PC-9 (cell line): ENCODE measurements at regions not wholly inside any gene's neighbourhood (a gene's known extent, or its start where the extent isn't known, plus 50 kb on each side); places are given as distances from the start of the nearest gene placed in this dataset.
"Not testable (repeated sequence)": the region's sequence is repeated elsewhere in the genome, so short reads cannot be mapped to it uniquely, and the experiment has no call there.

Experiments
- BruUV-seq: library from RNA; stranded (reverse); fragments of 400-500 nt; replicated peaks from 2 replicates; lab custom pipeline; 2021; lab: Mats Ljungman, UMichigan
- CTCF ChIA-PET: fragments of 300-600 bp; sonication (Branson Sonifier 250); formaldehyde crosslinking; loops from one replicate; lab custom pipeline; 2022; ENCODE audit warnings: antibody characterized with exemption; lab: Charles Lee
- POLR2A ChIA-PET: fragments of 300-600 bp; sonication (Branson Sonifier 250); formaldehyde crosslinking; loops from one replicate; lab custom pipeline; 2022; ENCODE audit warnings: antibody characterized with exemption; ENCODE audit not compliant: unreplicated experiment; lab: Charles Lee
- DNase-seq, 2 experiments: peaks; one replicate each; pipeline versions ENCODE4 v3.0.0 to v3.0.0-alpha.2; 2015 to 2022; ENCODE audit warnings: mixed read lengths in 1 of 2
- H2AFZ ChIP-seq: fragments of 200-600 bp; sonication (generic); 2 replicates; pipeline ENCODE4 v1.8.1; 2017; ENCODE audit warnings: antibody characterized with exemption
- H3F3A ChIP-seq: fragments of 200-600 bp; sonication (generic); 2 replicates; pipeline ENCODE4 v1.8.1; 2017; ENCODE audit warnings: antibody characterized with exemption, mild to moderate bottlenecking, low read depth; ENCODE audit not compliant: insufficient read depth
- H3K27ac ChIP-seq: fragments of 200-600 bp; sonication (generic); 2 replicates; pipeline ENCODE4 v1.6.1; 2016; ENCODE audit warnings: mixed run types
- H3K27me3 ChIP-seq: fragments of 200-600 bp; sonication (generic); 2 replicates; pipeline ENCODE4 v1.6.1; 2016; ENCODE audit warnings: low read depth, mixed run types; ENCODE audit not compliant: insufficient read depth
- H3K36me3 ChIP-seq: fragments of 200-600 bp; sonication (generic); 2 replicates; pipeline ENCODE4 v1.6.1; 2016; ENCODE audit warnings: low read depth, mixed run types
- H3K4me1 ChIP-seq: fragments of 200-600 bp; sonication (generic); replicated peaks from 2 replicates; pipeline ENCODE4 v1.6.1; 2016; ENCODE audit warnings: mixed run types; ENCODE audit not compliant: insufficient read depth
- H3K4me2 ChIP-seq: fragments of 200-600 bp; sonication (generic); 2 replicates; pipeline ENCODE4 v1.6.1; 2017; ENCODE audit warnings: mixed run types
- H3K4me3 ChIP-seq: fragments of 200-600 bp; sonication (generic); 2 replicates; pipeline ENCODE4 v1.6.1; 2016; ENCODE audit warnings: mixed run types
- H3K79me2 ChIP-seq: fragments of 200-600 bp; sonication (generic); 2 replicates; pipeline ENCODE4 v1.6.1; 2017; ENCODE audit warnings: low read depth, mixed run types
- H3K9me2 ChIP-seq: fragments of 200-600 bp; sonication (generic); 2 replicates; pipeline ENCODE4 v1.8.1; 2017; ENCODE audit warnings: mild to moderate bottlenecking; ENCODE audit not compliant: insufficient read depth
- H3K9me3 ChIP-seq: fragments of 200-600 bp; sonication (generic); 2 replicates; pipeline ENCODE4 v1.8.1; 2016; ENCODE audit warnings: low read depth; ENCODE audit not compliant: insufficient read depth
- H4K20me1 ChIP-seq: fragments of 200-600 bp; sonication (generic); 2 replicates; pipeline ENCODE4 v1.8.1; 2017; ENCODE audit not compliant: insufficient read depth
- EZH2 ChIP-seq: fragments of 200-600 bp; sonication (generic); IDR thresholded peaks from 2 replicates; pipeline ENCODE4 v1.8.0; 2017; ENCODE audit warnings: antibody characterized with exemption, low read depth
- intact Hi-C: fragments of 100-400 bp; cut with micrococcal nuclease; formaldehyde crosslinking; loops from one replicate; pipeline ENCODE4 v1.10.0; 2022; ENCODE audit not compliant: unreplicated experiment
- TF ChIP-seq, protein P1 (sequence below): fragments of 200-600 bp; sonication (generic); conservative IDR thresholded peaks from 2 replicates; pipeline ENCODE4 v1.6.1; 2017; ENCODE audit warnings: mixed run types, antibody characterized with exemption, mild to moderate bottlenecking, moderate library complexity

DNA sequence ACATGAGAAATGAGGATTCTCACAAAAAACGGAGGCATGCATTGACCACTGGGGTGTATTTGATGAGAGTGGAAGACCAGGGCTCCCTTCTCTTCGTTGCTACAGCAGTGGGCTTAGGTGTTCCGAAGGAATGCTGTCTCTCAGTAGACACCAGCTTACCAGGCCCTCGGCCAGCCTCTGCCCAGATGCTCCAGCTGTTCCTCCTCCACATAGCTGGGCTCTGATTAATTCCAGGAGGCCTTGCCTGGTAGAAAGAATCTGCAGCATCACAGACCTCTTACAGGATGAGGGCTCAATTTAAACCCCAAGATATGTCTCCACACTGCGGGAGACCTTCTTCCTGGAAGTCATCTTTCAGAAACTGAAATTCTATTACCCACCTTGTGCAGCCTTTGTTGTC, 346.6 kb upstream of the TENM3 start:
- H2AFZ ChIP-seq = no peak overlapping the region
- BruUV-seq = no TSS peak
- CTCF ChIA-PET = no interaction called here

DNA sequence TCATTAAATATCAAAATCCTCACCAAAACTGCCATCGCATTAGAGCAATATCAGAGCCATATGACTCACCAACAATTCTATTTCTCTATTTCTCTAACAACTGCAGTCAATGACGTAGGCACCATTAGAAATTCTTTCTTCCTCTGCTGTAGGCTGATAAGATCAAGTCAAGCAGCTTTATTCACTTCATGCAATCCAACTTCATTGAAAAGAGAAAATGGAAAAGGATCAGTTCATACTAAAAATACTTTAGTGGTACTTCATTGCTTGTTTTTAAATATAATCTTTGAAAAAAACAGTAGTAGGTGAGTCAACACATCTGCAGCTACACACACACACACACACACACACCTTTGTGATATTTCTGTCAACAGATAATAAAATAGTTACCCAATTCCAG, 345.3 kb upstream of the TENM3 start:
- ChIA-PET CTCF (no interaction called here), POLR2A (no interaction called here)
- intact Hi-C loops = no loop called here
- no peak for TF ChIP-seq EZH2
- TF ChIP-seq, protein P1, sequence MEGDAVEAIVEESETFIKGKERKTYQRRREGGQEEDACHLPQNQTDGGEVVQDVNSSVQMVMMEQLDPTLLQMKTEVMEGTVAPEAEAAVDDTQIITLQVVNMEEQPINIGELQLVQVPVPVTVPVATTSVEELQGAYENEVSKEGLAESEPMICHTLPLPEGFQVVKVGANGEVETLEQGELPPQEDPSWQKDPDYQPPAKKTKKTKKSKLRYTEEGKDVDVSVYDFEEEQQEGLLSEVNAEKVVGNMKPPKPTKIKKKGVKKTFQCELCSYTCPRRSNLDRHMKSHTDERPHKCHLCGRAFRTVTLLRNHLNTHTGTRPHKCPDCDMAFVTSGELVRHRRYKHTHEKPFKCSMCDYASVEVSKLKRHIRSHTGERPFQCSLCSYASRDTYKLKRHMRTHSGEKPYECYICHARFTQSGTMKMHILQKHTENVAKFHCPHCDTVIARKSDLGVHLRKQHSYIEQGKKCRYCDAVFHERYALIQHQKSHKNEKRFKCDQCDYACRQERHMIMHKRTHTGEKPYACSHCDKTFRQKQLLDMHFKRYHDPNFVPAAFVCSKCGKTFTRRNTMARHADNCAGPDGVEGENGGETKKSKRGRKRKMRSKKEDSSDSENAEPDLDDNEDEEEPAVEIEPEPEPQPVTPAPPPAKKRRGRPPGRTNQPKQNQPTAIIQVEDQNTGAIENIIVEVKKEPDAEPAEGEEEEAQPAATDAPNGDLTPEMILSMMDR = no peak
- H3K4me1 ChIP-seq = no peaks in the 10 kb centered on the region
- H3K27me3 ChIP-seq = no peaks in the 10 kb centered on the region
- no peak overlapping the region for H3K4me2 ChIP-seq
- H3K9me2 ChIP-seq = no peaks in the 10 kb centered on the region
- no peak overlapping the region for H3K27ac ChIP-seq
- no peaks in the 10 kb centered on the region for H4K20me1 ChIP-seq
- BruUV-seq = no TSS peak
- no peaks in the 10 kb centered on the region for H3K36me3 ChIP-seq
- no peak overlapping the region for H2AFZ ChIP-seq
- H3K79me2 ChIP-seq = no peaks in the 10 kb centered on the region
- H3K9me3 ChIP-seq = no peaks in the 10 kb centered on the region
- H3F3A ChIP-seq = no peaks in the 10 kb centered on the region
- H3K4me3 ChIP-seq = no peak overlapping the region
- no peak for DNase-seq

More for the DNA sequence above, 346.6 kb upstream of the TENM3 start:
- intact Hi-C loops = no loop called here
- H3K4me1 ChIP-seq = no peaks in the 10 kb centered on the region
- no peaks in the 10 kb centered on the region for H3K79me2 ChIP-seq
- H3K4me2 ChIP-seq = no peak overlapping the region
- H3K27ac ChIP-seq = no peak overlapping the region
- H3K9me2 ChIP-seq = no peaks in the 10 kb centered on the region
- no peaks in the 10 kb centered on the region for H3K27me3 ChIP-seq
- TF ChIP-seq EZH2 = no peak
- TF ChIP-seq, protein P1 = no peak
- no peak overlapping the region for H3K4me3 ChIP-seq
- H3K9me3 ChIP-seq = no peaks in the 10 kb centered on the region
- no peaks in the 10 kb centered on the region for H3F3A ChIP-seq
- POLR2A ChIA-PET = no interaction called here
- no peaks in the 10 kb centered on the region for H3K36me3 ChIP-seq
- H4K20me1 ChIP-seq = no peaks in the 10 kb centered on the region
- DNase-seq = no peak

DNA sequence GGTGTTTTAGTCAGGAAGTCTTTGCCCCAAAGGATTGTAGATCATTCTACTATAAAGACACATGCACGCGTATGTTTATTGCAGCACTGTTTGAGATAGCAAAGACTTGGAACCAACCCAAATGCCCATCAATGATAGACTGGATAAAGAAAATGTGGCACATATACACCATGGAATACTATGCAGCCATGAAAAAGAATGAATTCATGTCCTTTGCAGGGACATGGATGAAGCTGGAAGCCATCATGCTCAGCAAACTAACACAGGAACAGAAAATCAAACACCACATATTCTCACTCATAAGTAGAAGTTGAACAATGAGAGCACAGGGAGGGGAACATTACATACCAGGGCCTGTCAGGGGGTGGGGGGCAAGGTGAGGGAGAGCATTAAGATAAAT, 340.8 kb upstream of the TENM3 start:
- intact Hi-C loops, H3F3A ChIP-seq, H4K20me1 ChIP-seq, H3K9me3 ChIP-seq, H3K4me1 ChIP-seq, H3K9me2 ChIP-seq, POLR2A ChIA-PET, CTCF ChIA-PET, H3K36me3 ChIP-seq, DNase-seq, H2AFZ ChIP-seq, H3K79me2 ChIP-seq, BruUV-seq, H3K4me3 ChIP-seq, H3K4me2 ChIP-seq, H3K27me3 ChIP-seq, H3K27ac ChIP-seq: not testable (repeated sequence)

DNA sequence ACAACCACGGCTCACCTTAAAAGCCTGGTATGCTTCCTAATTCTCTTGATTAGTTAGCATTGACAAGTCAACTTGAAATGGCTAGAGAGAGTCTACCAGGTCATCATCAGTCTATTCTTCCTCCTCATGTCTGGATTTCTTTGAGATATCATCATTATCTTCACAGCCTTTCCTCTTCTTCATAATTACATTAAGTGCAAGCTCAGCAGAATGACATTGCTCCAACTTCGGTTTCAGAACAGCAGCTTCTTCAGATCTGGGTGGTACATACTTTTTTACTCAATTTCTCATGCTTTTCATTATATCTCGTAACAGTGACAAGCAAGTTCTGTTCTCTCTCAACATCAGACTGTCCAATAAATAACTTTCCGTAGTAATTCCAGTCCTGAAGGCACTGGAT, 337.5 kb upstream of the TENM3 start:
- Histone ChIP-seq H3K36me3 (no peaks in the 10 kb centered on the region), H2AFZ (no peak overlapping the region), H4K20me1 (no peaks in the 10 kb centered on the region), H3K9me3 (no peaks in the 10 kb centered on the region), H3K27me3 (no peaks in the 10 kb centered on the region), H3K4me2 (no peak overlapping the region), H3K4me3 (no peak overlapping the region), H3F3A (no peaks in the 10 kb centered on the region), H3K9me2 (no peaks in the 10 kb centered on the region), H3K79me2 (no peaks in the 10 kb centered on the region), H3K27ac (no peak overlapping the region), H3K4me1 (no peaks in the 10 kb centered on the region)
- ChIA-PET POLR2A (no interaction called here), CTCF (no interaction called here)
- intact Hi-C loops = no loop called here
- TF ChIP-seq EZH2 = no peak
- TF ChIP-seq, protein P1 = no peak
- no TSS peak for BruUV-seq
- no peak for DNase-seq
